ENCODE measurements at regions not wholly inside any gene's neighbourhood (a gene's known extent, or its start where the extent isn't known, plus 50 kb on each side); places are given as distances from the start of the nearest gene placed in this dataset.

GRCh38 chr3:18866899-18867298, 281.4 kb upstream of the KCNH8 start:
- no peak for TF ChIP-seq SP1 (IDR thresholded peaks at IDR 0.05)
- TF ChIP-seq JUND (IDR thresholded peaks at IDR 0.05), result no peak

Data from liver (tissue), 2 donors.